ENCODE measurements at regions not wholly inside any gene's neighbourhood (a gene's known extent, or its start where the extent isn't known, plus 50 kb on each side); places are given as distances from the start of the nearest gene placed in this dataset.

GRCh38 chr4:151917145-151917734 lies 156.4 kb upstream of the GATB start:
- TF ChIP-seq PATZ1 (CRISPR knock-in tag; IDR thresholded peaks at IDR 0.05; ENCODE audit: borderline replicate concordance) (no peak), CSDC2 (CRISPR knock-in tag; IDR thresholded peaks at IDR 0.05) (no peak), PPARA (CRISPR knock-in tag; IDR thresholded peaks at IDR 0.05; ENCODE audit: borderline replicate concordance) (no peak), ISL1 (CRISPR knock-in tag; IDR thresholded peaks at IDR 0.05) (no peak), CREB5 (CRISPR knock-in tag; IDR thresholded peaks at IDR 0.05; ENCODE audit: low read depth) (no peak), TSHZ2 (CRISPR knock-in tag; IDR thresholded peaks at IDR 0.05) (no peak)
